ENCODE measurements at regions not wholly inside any gene's neighbourhood (a gene's known extent, or its start where the extent isn't known, plus 50 kb on each side); places are given as distances from the start of the nearest gene placed in this dataset.
"Not testable (repeated sequence)": the region's sequence is repeated elsewhere in the genome, so short reads cannot be mapped to it uniquely, and the experiment has no call there.

DNA sequence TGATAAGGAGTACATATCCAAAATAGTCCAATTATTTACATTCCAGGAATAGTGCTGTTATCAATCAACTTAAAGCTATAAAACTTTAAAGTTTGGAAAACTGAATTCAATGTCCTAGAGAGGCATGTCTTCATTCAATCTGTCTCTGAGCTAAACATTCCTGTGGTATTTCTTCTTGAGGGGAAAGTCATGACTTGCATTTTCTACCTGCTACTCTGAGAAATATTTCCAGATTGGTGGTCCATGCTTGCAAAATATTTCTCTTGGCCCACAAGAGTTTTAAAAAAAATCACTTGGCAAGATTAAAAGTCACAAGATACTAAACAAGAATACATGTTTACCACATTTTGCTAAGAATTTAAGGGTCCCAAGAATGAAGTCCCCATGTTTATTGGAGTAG is 63.6 kb upstream of the HGF start:
- no peak for DNase-seq (ENCODE audit: low read depth)

DNA sequence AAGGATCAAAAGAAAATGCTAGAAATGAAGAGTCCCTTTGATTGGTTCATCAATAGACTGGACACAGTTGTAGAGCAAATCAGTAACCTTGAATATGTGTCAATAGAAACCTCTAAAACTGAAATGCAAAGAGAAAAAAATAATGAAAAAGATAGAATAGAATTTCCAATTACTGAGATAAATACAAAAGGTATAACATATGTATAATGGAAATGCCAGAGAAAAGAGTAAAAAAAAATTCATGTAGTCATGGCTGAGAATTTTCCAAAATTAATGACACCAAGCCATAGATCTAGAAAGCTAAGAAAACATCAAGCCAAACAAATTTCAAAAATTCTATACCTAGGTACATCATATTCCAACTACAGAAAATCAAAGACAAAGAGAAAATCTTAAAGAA is 62.0 kb upstream of the HGF start:
- no peak for DNase-seq (ENCODE audit: low read depth)

DNA sequence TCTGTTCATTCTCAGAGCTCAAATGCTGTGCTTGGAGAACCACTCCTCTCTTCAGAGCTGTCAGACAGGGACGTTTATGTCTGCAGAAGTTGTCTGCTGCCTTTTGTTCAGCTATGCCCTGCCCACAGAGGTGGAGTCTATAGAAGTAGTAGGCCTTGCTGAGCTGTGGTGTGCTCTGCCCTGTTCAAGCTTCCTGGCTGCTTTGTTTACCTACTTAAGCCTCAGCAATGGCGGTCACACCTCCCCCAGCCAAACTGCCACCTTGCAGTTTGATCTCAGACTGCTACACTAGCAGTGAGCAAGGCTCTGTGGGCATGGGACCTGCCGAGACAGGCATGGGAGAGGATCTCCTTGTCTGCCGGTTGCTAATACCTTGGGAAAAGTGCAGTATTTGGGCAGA is 59.7 kb upstream of the HGF start:
- not testable (repeated sequence) for DNase-seq (ENCODE audit: low read depth)

DNA sequence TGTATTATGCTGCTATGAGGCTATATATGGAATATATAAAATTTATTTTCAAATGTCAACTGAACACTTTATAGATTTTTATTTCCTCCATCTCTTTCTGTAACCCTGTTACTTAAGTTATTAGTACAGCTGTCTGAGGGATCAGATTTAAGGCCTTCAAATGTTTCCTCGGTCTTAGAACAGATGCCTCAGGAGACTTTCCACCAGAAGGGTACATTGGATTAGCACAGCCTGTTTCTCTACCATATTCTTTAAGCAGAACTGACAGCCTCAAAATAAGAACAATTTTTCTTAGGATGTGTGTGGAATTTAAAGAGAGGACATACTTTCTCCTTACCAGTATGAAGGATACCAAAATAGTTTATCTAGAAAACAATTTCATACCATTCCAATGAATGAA is 53.0 kb upstream of the HGF start:
- no peak for DNase-seq (ENCODE audit: low read depth)

DNA sequence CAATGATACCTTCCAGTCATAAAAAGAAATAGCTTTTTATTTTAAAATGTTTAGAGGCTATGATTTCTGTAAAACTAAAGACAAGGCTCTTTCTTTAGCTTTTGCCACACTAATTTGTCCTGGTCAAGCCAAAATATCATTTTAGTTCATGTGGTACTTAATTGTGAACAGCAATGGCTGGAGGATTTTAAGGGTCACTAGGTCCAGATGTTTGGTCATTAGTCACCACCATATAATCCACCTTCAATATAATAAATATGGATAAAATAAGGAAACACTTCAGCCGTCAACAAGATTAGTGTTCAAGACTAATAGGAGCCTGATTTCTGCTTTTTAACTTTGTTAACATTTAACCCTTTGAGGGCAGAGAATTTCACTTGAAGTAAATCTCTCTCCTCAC is 50.0 kb upstream of the HGF start:
- no peak for DNase-seq (ENCODE audit: low read depth)

Data from GM04503 (cell line).